ENCODE measurements at regions not wholly inside any gene's neighbourhood (a gene's known extent, or its start where the extent isn't known, plus 50 kb on each side); places are given as distances from the start of the nearest gene placed in this dataset.

DNA sequence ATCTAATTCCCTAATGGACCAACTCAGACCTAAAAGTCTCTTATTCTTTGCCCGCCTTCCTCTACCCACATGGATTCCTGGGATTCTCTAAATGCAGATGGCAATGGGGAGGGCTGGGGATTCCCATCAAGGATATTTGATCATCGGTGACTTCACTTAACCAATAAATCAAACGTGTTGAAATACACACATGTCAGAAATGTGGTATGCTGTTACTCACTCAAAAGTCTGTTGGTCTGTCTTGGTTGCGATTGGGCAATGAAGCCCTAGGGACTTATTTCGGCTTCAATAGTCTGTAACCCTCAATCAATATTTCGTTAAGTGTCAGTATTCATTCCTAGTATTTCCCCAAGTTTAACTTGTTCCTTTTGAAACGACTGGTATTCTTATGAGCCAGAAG, 117.2 kb upstream of the DIO3 start:
- Histone ChIP-seq H3K27me3 (no peaks in the 10 kb centered on the region), H3K9ac (ENCODE audit: low read depth in 2 of 2, low read length in 2 of 2) (no peak overlapping the region), H3K9me3 (no peaks in the 10 kb centered on the region), H3K4me1 (no peaks in the 10 kb centered on the region), H3K4me3 (no peak overlapping the region), H3K36me3 (no peaks in the 10 kb centered on the region), H3K27ac (no peak overlapping the region)
- intact Hi-C loops (cut with DNase I), result no loop called here
- DNase-seq, result no peak
- TF ChIP-seq, protein P1, sequence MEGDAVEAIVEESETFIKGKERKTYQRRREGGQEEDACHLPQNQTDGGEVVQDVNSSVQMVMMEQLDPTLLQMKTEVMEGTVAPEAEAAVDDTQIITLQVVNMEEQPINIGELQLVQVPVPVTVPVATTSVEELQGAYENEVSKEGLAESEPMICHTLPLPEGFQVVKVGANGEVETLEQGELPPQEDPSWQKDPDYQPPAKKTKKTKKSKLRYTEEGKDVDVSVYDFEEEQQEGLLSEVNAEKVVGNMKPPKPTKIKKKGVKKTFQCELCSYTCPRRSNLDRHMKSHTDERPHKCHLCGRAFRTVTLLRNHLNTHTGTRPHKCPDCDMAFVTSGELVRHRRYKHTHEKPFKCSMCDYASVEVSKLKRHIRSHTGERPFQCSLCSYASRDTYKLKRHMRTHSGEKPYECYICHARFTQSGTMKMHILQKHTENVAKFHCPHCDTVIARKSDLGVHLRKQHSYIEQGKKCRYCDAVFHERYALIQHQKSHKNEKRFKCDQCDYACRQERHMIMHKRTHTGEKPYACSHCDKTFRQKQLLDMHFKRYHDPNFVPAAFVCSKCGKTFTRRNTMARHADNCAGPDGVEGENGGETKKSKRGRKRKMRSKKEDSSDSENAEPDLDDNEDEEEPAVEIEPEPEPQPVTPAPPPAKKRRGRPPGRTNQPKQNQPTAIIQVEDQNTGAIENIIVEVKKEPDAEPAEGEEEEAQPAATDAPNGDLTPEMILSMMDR (IDR thresholded peaks at IDR 0.05), result no peak

DNA sequence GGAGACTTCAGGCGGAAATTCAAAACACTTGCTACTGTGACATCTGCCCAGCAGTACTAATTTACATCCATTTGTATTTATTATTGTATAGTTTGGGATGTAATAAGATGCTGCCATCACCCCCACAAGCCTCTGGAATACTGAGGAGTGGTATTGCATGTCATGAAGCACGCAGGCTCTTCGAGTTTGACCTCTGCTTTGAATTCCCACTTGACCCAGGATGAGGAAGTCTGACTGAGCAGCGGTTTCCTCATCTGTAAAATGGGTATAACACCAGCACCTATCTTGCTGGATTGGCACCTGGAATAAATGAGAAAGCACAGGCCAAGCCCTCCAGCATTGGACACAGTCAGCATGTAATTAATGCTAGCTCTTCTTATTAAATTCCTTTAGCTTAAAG, 116.0 kb upstream of the DIO3 start:
- H3K27me3 ChIP-seq, result no peaks in the 10 kb centered on the region
- no peak for DNase-seq
- H3K36me3 ChIP-seq, result no peaks in the 10 kb centered on the region
- TF ChIP-seq, protein P1 (IDR thresholded peaks at IDR 0.05), result no peak
- H3K4me1 ChIP-seq, result no peaks in the 10 kb centered on the region
- intact Hi-C loops (cut with DNase I), result no loop called here
- H3K9me3 ChIP-seq, result no peaks in the 10 kb centered on the region
- H3K27ac ChIP-seq, result no peak overlapping the region
- H3K4me3 ChIP-seq, result no peak overlapping the region
- no peak overlapping the region for H3K9ac ChIP-seq (ENCODE audit: low read depth in 2 of 2, low read length in 2 of 2)

DNA sequence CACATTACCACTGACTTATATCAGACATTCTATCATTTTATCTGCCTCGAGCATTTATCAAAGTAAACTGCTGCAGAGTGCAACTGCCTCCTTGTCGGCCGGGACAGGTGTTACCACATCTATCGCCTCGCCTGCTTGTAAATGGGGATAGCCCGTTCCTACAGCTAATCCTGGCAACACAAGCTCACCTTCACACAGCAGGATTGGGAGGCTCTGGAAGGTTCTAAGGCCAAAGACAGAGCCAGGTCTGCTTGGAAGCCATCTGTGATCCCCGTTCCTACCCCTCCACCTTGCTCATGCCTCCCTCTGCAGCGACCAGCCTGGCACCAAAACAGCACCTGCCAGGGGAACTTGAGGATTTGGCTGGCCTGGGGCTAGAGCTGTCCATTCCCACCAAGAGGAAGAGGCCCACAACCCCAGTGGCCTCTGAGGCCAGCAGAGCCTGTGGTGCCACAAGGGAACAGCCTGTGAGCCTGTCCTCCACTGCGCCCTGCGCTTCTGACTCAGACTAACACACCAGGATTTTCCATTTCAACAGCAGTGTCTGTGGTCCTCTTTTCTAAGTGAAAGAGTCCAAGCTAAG, 114.8 kb upstream of the DIO3 start:
- H3K4me1 ChIP-seq, result no peaks in the 10 kb centered on the region
- no peaks in the 10 kb centered on the region for H3K9me3 ChIP-seq
- H3K27ac ChIP-seq, result no peak overlapping the region
- TF ChIP-seq, protein P1 (IDR thresholded peaks at IDR 0.05), result no peak
- H3K36me3 ChIP-seq, result no peaks in the 10 kb centered on the region
- no peak overlapping the region for H3K4me3 ChIP-seq
- no peak for DNase-seq
- no peak overlapping the region for H3K9ac ChIP-seq (ENCODE audit: low read depth in 2 of 2, low read length in 2 of 2)
- no peaks in the 10 kb centered on the region for H3K27me3 ChIP-seq
- intact Hi-C loops (cut with DNase I), result no loop called here

DNA sequence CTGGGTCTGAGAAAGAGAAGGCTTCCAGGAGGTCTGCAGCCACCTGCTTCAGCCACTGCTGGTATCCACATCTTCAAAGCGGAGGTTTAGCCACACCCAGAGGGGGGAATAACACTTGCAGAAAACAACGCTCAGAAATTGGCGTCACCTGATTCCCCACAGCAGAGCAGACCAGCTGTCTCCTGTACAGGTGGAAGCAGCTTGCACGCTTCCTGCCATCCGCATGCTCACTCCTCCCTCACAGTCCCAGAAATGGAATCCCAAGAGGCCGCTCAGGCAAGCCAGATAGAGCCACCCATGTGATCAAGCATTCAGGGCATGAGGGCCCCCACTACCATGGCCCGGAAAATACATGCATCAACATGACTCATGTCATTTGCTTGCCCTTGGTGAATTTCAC, 112.2 kb upstream of the DIO3 start:
- Histone ChIP-seq H3K27me3 (no peaks in the 10 kb centered on the region), H3K27ac (no peak overlapping the region), H3K9me3 (no peaks in the 10 kb centered on the region), H3K4me3 (no peak overlapping the region), H3K4me1 (no peaks in the 10 kb centered on the region), H3K9ac (ENCODE audit: low read depth in 2 of 2, low read length in 2 of 2) (no peak overlapping the region), H3K36me3 (no peaks in the 10 kb centered on the region)
- TF ChIP-seq, protein P1 (IDR thresholded peaks at IDR 0.05), result no peak
- intact Hi-C loops (cut with DNase I), result no loop called here
- no peak for DNase-seq

DNA sequence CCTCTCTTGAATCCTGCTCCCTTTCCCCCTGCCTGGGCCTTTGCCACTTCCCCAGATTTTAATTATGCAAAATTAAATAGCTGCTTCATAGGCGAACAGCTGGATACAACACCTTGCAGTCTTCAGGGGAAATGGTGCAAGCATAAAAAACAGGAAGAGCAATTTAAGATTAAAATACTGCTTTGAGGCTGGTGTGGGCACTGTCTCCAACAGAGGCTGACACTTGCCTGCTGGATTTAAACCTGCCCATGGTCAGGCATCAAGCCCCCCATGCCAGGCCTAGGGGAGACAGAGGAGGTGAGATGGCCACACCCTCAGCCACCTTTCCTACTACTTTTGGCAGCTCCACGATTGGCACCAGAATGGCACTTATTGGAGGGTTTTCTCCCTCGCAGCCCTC, 110.1 kb upstream of the DIO3 start:
- TF ChIP-seq, protein P1 (IDR thresholded peaks at IDR 0.05), result no peak
- no peaks in the 10 kb centered on the region for H3K27me3 ChIP-seq
- no peak overlapping the region for H3K27ac ChIP-seq
- H3K9ac ChIP-seq (ENCODE audit: low read depth in 2 of 2, low read length in 2 of 2), result no peak overlapping the region
- no peak for DNase-seq
- no peaks in the 10 kb centered on the region for H3K36me3 ChIP-seq
- no peaks in the 10 kb centered on the region for H3K9me3 ChIP-seq
- no peak overlapping the region for H3K4me3 ChIP-seq
- no peaks in the 10 kb centered on the region for H3K4me1 ChIP-seq
- intact Hi-C loops (cut with DNase I), result no loop called here

Measured in colonic mucosa (tissue), 4 donors.